Chondrocyte (in vitro differentiated cells): ENCODE measurements at regions not wholly inside any gene's neighbourhood (a gene's known extent, or its start where the extent isn't known, plus 50 kb on each side); places are given as distances from the start of the nearest gene placed in this dataset.

Source experiments
- DNase-seq: peaks from one replicate; pipeline ENCODE4 v3.0.0; 2021; ENCODE audit warnings: mixed read lengths, low spot score
- H3K27ac Mint-ChIP-seq: one replicate; pipeline ENCODE4 v1.8.0; 2021; ENCODE audit warnings: mild to moderate bottlenecking, moderate library complexity, mixed read lengths; ENCODE audit not compliant: unreplicated experiment
- H3K27me3 Mint-ChIP-seq: 2 replicates; pipeline ENCODE4 v1.8.0; 2021; ENCODE audit warnings: low read depth, mixed read lengths
- H3K36me3 Mint-ChIP-seq: 2 replicates; pipeline ENCODE4 v1.8.0; 2021; ENCODE audit warnings: low read depth, mixed read lengths
- H3K4me1 Mint-ChIP-seq: 2 replicates; pipeline ENCODE4 v1.8.0; 2021; ENCODE audit warnings: low read depth, mild to moderate bottlenecking, mixed read lengths
- H3K4me3 Mint-ChIP-seq: one replicate; pipeline ENCODE4 v1.8.0; 2021; ENCODE audit warnings: mild to moderate bottlenecking, moderate library complexity, mixed read lengths; ENCODE audit not compliant: unreplicated experiment
- H3K9me3 Mint-ChIP-seq: 2 replicates; pipeline ENCODE4 v1.8.0; 2021; ENCODE audit warnings: low read depth, mixed read lengths
- CTCF ChIP-seq: fragments of 200-600 bp; sonication (generic); IDR thresholded peaks from 2 replicates; pipeline ENCODE4 v1.5.0; 2021; ENCODE audit warnings: antibody characterized with exemption, mild to moderate bottlenecking, moderate library complexity

- Mint-ChIP-seq H3K27ac (no peak overlapping the region), H3K4me1 (peaks cover 26% of the 10 kb centered on the region), H3K36me3 (no peaks in the 10 kb centered on the region), H3K4me3 (no peak overlapping the region), H3K27me3 (no peaks in the 10 kb centered on the region), H3K9me3 (no peaks in the 10 kb centered on the region)
- DNase-seq, result no peak
- TF ChIP-seq CTCF, result no peak
Measured at GRCh38 chr3:162138509-162138908, 641.9 kb downstream of the OTOL1 start.

GRCh38 chr3:162139841-162140240 is 643.2 kb downstream of the OTOL1 start:
- Mint-ChIP-seq H3K27ac (no peak overlapping the region), H3K27me3 (no peaks in the 10 kb centered on the region)

GRCh38 chr3:162141272-162141791 is 644.7 kb downstream of the OTOL1 start:
- no peak for DNase-seq
- H3K4me3 Mint-ChIP-seq, result no peak overlapping the region
- peak overlapping the region; percentile 28 for H3K27ac Mint-ChIP-seq
- peaks cover 36% of the 10 kb centered on the region for H3K4me1 Mint-ChIP-seq
- no peak for TF ChIP-seq CTCF
- no peaks in the 10 kb centered on the region for H3K9me3 Mint-ChIP-seq
- H3K27me3 Mint-ChIP-seq, result no peaks in the 10 kb centered on the region
- H3K36me3 Mint-ChIP-seq, result no peaks in the 10 kb centered on the region

More at GRCh38 chr3:162139841-162140240, 643.2 kb downstream of the OTOL1 start:
- Mint-ChIP-seq H3K4me1 (peaks cover 36% of the 10 kb centered on the region), H3K9me3 (no peaks in the 10 kb centered on the region), H3K4me3 (no peak overlapping the region), H3K36me3 (no peaks in the 10 kb centered on the region)
- TF ChIP-seq CTCF, result no peak
- no peak for DNase-seq

- TF ChIP-seq CTCF, result no peak
- Mint-ChIP-seq H3K4me1 (peaks cover 36% of the 10 kb centered on the region), H3K27ac (no peak overlapping the region), H3K27me3 (no peaks in the 10 kb centered on the region), H3K36me3 (no peaks in the 10 kb centered on the region), H3K4me3 (no peak overlapping the region), H3K9me3 (no peaks in the 10 kb centered on the region)
- no peak for DNase-seq
Measured at GRCh38 chr3:162142511-162142910, 645.9 kb downstream of the OTOL1 start.

GRCh38 chr3:162143180-162143579 is 646.6 kb downstream of the OTOL1 start:
- Mint-ChIP-seq H3K9me3 (no peaks in the 10 kb centered on the region), H3K27me3 (no peaks in the 10 kb centered on the region), H3K4me1 (peaks cover 43% of the 10 kb centered on the region), H3K36me3 (no peaks in the 10 kb centered on the region), H3K4me3 (no peak overlapping the region), H3K27ac (no peak overlapping the region)
- no peak for TF ChIP-seq CTCF
- no peak for DNase-seq
